Naive thymus-derived CD4-positive, alpha-beta T cell (primary cell): ENCODE measurements at regions not wholly inside any gene's neighbourhood (a gene's known extent, or its start where the extent isn't known, plus 50 kb on each side); places are given as distances from the start of the nearest gene placed in this dataset.

Experiments used
- ATAC-seq: fragments of 150-1000 bp; cut with Tn5 transposase; 2 replicates; pipeline ENCODE4 v1.10.0; 2021; ENCODE audit warnings: mild to moderate bottlenecking, moderate library complexity
- CTCF ChIA-PET: fragments of 350-600 bp; sonication (Branson Sonifier 250); formaldehyde crosslinking; loops from one replicate; lab custom pipeline; 2021; ENCODE audit warnings: antibody characterized with exemption; lab: Charles Lee
- POLR2A ChIA-PET: fragments of 350-600 bp; sonication (Branson Sonifier 250); formaldehyde crosslinking; loops from one replicate; lab custom pipeline; 2021; ENCODE audit warnings: antibody characterized with exemption, inconsistent platforms; lab: Charles Lee
- DNase-seq, 9 donors: peaks; one replicate each; pipeline versions ENCODE4 v3.0.0 to v3.0.0-alpha.2; 2020 to 2022; ENCODE audit warnings: mixed read lengths in 1 of 9
- H3K27ac ChIP-seq: one replicate; pipeline ENCODE4 v1.7.0; 2013; ENCODE audit warnings: mild to moderate bottlenecking, low read depth, low read length, moderate library complexity
- H3K27me3 ChIP-seq, 2 donors: one replicate each; pipeline ENCODE4 v1.7.0; 2013; ENCODE audit warnings: low read length in 2 of 2, mild to moderate bottlenecking in 2 of 2, moderate library complexity in 2 of 2; ENCODE audit not compliant: control insufficient read depth in 2 of 2, insufficient read depth in 2 of 2
- H3K36me3 ChIP-seq, 3 experiments: 1 replicate in 2 of 3; 2 replicates in 1 of 3; pipeline ENCODE4 v1.7.0; 2013; ENCODE audit warnings: low read length in 3 of 3, mild to moderate bottlenecking in 3 of 3, moderate library complexity in 1 of 3; ENCODE audit not compliant: insufficient read depth in 3 of 3, control insufficient read depth in 2 of 3
- H3K4me1 ChIP-seq, 2 donors: one replicate each; pipeline ENCODE4 v1.7.0; 2013; ENCODE audit warnings: low read length in 2 of 2, mild to moderate bottlenecking in 2 of 2, moderate library complexity in 1 of 2; ENCODE audit not compliant: control insufficient read depth in 2 of 2, insufficient read depth in 2 of 2
- H3K4me3 ChIP-seq: 2 replicates; pipeline ENCODE4 v1.7.0; 2013; ENCODE audit warnings: mild to moderate bottlenecking, low read length
- H3K9me3 ChIP-seq, 3 experiments: 1 replicate in 2 of 3; 2 replicates in 1 of 3; pipeline ENCODE4 v1.7.0; 2013; ENCODE audit warnings: low read length in 3 of 3; ENCODE audit not compliant: control insufficient read depth in 2 of 3
- H3K27ac Mint-ChIP-seq, 9 donors: one replicate each; pipeline ENCODE4 v1.8.0; 2020 to 2022; ENCODE audit warnings: mixed read lengths in 9 of 9, mild to moderate bottlenecking in 8 of 9, moderate library complexity in 5 of 9, inconsistent platforms in 2 of 9
- H3K27me3 Mint-ChIP-seq, 5 donors: one replicate each; pipeline ENCODE4 v1.8.0; 2021 to 2022; ENCODE audit warnings: mixed read lengths in 5 of 5, mild to moderate bottlenecking in 1 of 5
- H3K36me3 Mint-ChIP-seq, 5 donors: one replicate each; pipeline ENCODE4 v1.8.0; 2020 to 2022; ENCODE audit warnings: mixed read lengths in 5 of 5, mild to moderate bottlenecking in 3 of 5, inconsistent platforms in 1 of 5
- H3K4me1 Mint-ChIP-seq, 7 donors: one replicate each; pipeline ENCODE4 v1.8.0; 2020 to 2022; ENCODE audit warnings: mixed read lengths in 7 of 7, mild to moderate bottlenecking in 3 of 7, inconsistent platforms in 1 of 7
- H3K4me3 Mint-ChIP-seq, 10 donors: one replicate each; pipeline ENCODE4 v1.8.0; 2020 to 2022; ENCODE audit warnings: mild to moderate bottlenecking in 10 of 10, mixed read lengths in 10 of 10, moderate library complexity in 6 of 10, inconsistent platforms in 2 of 10
- H3K9me3 Mint-ChIP-seq, 11 donors: one replicate each; pipeline ENCODE4 v1.8.0; 2020 to 2022; ENCODE audit warnings: mixed read lengths in 11 of 11, mild to moderate bottlenecking in 4 of 11, inconsistent platforms in 1 of 11, moderate library complexity in 1 of 11
- intact Hi-C, 2 donors: fragments of 100-400 bp; cut with micrococcal nuclease; formaldehyde crosslinking; loops; one replicate each; pipeline ENCODE4 v1.15.1; 2023

DNA sequence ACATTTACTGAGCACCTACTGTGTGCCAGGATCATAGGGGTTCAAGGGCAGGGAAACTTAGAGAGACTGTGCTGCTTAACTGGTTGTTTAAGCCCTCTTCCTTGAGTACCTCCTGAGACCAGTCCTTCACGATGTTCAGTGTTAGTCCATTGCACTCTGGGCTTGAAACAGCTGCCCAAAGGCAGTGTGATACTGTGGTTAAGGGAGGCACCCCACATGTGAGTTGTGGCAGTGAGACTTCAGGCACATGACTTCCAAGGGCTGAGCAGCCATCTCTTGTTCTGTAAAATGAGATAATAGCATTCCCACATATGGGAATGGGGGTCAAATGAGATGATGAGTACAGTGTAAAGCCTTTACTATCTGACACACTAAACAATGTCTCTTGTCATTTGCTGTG lies 75.1 kb downstream of the LINGO1 start:
- no peaks in the 10 kb centered on the region for H3K36me3 Mint-ChIP-seq
- no peak for ATAC-seq
- Histone ChIP-seq H3K4me3 (no peak overlapping the region), H3K27me3 (no peaks in the 10 kb centered on the region), H3K27ac (no peak overlapping the region), H3K9me3 (no peaks in the 10 kb centered on the region), H3K4me1 (no peaks in the 10 kb centered on the region), H3K36me3 (no peaks in the 10 kb centered on the region)
- H3K27me3 Mint-ChIP-seq = peaks cover 0 to 26% (median 14%) of the 10 kb centered on the region in 5 donors
- ChIA-PET CTCF (no interaction called here), POLR2A (no interaction called here)
- no peaks in the 10 kb centered on the region for H3K4me1 Mint-ChIP-seq
- intact Hi-C loops = no loop called here
- H3K27ac Mint-ChIP-seq = peak overlapping the region in 1 of 9 donors; percentile 17
- peaks cover 0 to 4% (median 0%) of the 10 kb centered on the region in 11 donors for H3K9me3 Mint-ChIP-seq
- DNase-seq = no peak
- no peak overlapping the region for H3K4me3 Mint-ChIP-seq

DNA sequence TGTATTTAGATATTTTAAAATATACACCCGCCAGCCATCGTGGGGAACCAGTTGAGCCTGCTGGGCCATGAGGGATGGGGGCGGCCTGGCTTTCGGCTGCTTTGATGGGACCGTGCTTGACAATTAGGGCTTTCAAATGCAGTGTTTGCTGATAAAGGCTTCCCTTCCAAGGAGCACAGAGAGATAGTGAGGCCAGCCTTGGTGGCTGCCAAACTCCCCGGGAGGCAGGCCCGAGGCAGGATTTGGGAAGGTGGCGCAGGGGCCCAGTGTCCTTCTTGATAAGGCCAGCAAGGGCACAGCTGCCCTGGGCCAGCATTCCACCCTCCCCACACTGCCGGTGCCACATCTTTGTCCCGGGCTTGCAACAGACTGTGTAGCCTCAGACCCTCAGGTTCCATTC lies 75.6 kb downstream of the LINGO1 start:
- no peak overlapping the region for H3K4me3 ChIP-seq
- H3K27ac Mint-ChIP-seq = no peak overlapping the region
- no peaks in the 10 kb centered on the region for H3K36me3 ChIP-seq
- no peaks in the 10 kb centered on the region for H3K4me1 Mint-ChIP-seq
- DNase-seq (no peak), ATAC-seq (no peak)
- peaks cover 0 to 21% (median 14%) of the 10 kb centered on the region in 5 donors for H3K27me3 Mint-ChIP-seq
- no peaks in the 10 kb centered on the region for H3K27me3 ChIP-seq
- ChIA-PET CTCF (interaction anchor here (1.1 kb wide), 1 partner anchor 14 kb away, joined by 4 read pairs; no protein-coding TSS in a partner anchor), POLR2A (no interaction called here)
- no peaks in the 10 kb centered on the region for H3K36me3 Mint-ChIP-seq
- H3K9me3 Mint-ChIP-seq = peaks cover 0 to 4% (median 0%) of the 10 kb centered on the region in 11 donors
- H3K4me1 ChIP-seq = no peaks in the 10 kb centered on the region
- H3K9me3 ChIP-seq = no peaks in the 10 kb centered on the region
- H3K27ac ChIP-seq = no peak overlapping the region
- no peak overlapping the region for H3K4me3 Mint-ChIP-seq
- intact Hi-C loops = no loop called here

DNA sequence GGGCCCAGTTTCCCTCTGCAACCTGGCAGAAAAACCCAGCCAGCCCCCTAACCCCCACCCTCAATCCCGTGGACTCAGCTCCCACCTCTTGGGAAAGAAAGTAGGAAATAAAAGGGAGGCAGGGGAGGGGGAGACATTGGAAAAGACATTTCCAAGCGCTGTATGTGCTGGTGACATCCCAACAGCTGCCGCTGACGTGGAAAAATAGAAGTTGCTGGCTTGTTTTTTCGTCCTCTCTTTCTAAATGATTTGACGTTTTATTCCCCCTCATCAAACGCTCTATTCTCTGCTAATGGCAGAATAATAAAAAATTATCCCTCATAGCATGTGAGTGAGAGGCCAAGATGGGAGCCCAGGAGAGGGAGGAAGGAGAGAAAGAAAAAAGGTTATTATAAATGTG lies 76.1 kb downstream of the LINGO1 start:
- ATAC-seq (no peak), DNase-seq (no peak)
- Histone ChIP-seq H3K36me3 (no peaks in the 10 kb centered on the region), H3K4me1 (no peaks in the 10 kb centered on the region), H3K27ac (no peak overlapping the region), H3K4me3 (no peak overlapping the region), H3K9me3 (no peaks in the 10 kb centered on the region), H3K27me3 (no peaks in the 10 kb centered on the region)
- ChIA-PET CTCF (interaction anchor here (1.1 kb wide), 1 partner anchor 13 kb away, joined by 4 read pairs; no protein-coding TSS in a partner anchor), POLR2A (no interaction called here)
- Mint-ChIP-seq H3K27ac (no peak overlapping the region), H3K27me3 (peaks cover 0 to 19% (median 14%) of the 10 kb centered on the region in 5 donors), H3K9me3 (peaks cover 0 to 4% (median 0%) of the 10 kb centered on the region in 11 donors), H3K36me3 (no peaks in the 10 kb centered on the region), H3K4me1 (no peaks in the 10 kb centered on the region), H3K4me3 (no peak overlapping the region)
- intact Hi-C loops = no loop called here

DNA sequence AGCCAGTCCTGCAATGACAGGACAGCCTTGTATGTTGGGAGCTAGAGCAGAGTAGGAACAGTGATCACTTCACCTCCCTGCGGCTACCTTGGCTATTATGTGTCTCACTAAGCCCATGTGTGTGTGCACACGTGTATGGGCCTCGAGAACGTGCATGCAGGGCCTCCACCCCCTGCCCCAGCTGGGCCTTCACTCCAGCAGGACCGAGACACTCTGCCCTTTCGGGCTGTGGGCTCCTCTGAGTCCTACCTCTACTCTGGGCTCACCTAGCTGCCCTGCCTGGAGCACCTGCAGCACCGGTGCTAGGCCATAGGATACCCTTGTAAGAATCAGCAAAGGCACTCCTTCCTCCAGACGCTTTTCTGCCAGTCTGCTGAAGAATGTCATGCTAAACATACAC lies 77.5 kb downstream of the LINGO1 start:
- Histone ChIP-seq H3K4me1 (no peaks in the 10 kb centered on the region), H3K36me3 (no peaks in the 10 kb centered on the region), H3K4me3 (no peak overlapping the region), H3K27ac (no peak overlapping the region), H3K9me3 (no peaks in the 10 kb centered on the region), H3K27me3 (no peaks in the 10 kb centered on the region)
- DNase-seq (no peak), ATAC-seq (no peak)
- intact Hi-C loops = no loop called here
- H3K9me3 Mint-ChIP-seq = peaks cover 0 to under 1% (median 0%) of the 10 kb centered on the region in 11 donors
- H3K27ac Mint-ChIP-seq = no peak overlapping the region
- no peaks in the 10 kb centered on the region for H3K4me1 Mint-ChIP-seq
- POLR2A ChIA-PET = no interaction called here
- H3K36me3 Mint-ChIP-seq = no peaks in the 10 kb centered on the region
- no peak overlapping the region for H3K4me3 Mint-ChIP-seq
- CTCF ChIA-PET = no interaction called here
- peaks cover 0 to 8% (median 7%) of the 10 kb centered on the region in 5 donors for H3K27me3 Mint-ChIP-seq

DNA sequence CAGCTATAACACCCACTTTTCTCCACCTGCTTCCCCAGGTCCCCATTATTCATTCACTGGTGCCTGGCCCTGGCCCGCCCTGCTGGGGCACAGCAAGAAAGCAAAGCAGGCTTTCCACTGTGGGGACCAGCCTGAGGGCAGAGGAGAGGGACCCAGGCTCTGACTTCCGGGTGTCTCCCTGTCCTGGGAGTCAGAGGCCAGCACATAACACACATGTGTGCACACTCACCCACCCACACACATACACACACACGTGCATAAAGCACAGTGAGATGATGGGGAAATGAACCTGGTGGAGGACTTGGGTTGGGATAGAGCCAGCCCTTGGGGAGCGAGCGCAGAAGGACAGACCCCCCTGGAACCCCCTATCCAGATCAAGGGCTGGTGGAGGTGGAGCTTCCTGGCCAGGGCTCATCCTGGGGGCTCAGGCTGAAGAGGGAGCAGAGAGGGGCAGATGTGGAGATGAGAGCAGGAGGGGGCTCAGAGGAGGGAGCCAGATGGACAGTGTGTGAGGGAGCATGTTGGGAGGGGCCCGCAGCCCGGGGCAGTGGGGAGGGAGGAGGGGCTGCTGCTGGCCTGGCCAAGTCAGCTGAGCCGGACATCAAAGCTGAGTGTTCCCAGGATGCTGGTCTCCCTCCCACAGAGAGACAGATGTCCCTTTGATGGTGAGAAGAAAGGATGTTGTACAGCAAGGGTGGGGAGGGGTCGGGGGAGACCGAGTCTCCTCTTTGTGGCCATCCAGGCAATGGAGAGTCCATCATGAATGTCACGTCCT lies 78.2 kb downstream of the LINGO1 start:
- ATAC-seq = no peak
- DNase-seq = no peak
- Mint-ChIP-seq H3K27ac (peak overlapping the region in 1 of 9 donors; percentile 62), H3K27me3 (peaks cover 0 to 2% (median 0%) of the 10 kb centered on the region in 5 donors), H3K9me3 (no peaks in the 10 kb centered on the region), H3K36me3 (no peaks in the 10 kb centered on the region), H3K4me3 (no peak overlapping the region), H3K4me1 (no peaks in the 10 kb centered on the region)
- intact Hi-C loops = no loop called here
- H3K36me3 ChIP-seq = no peaks in the 10 kb centered on the region
- ChIA-PET CTCF (no interaction called here), POLR2A (no interaction called here)
- no peak overlapping the region for H3K27ac ChIP-seq
- no peaks in the 10 kb centered on the region for H3K9me3 ChIP-seq
- no peaks in the 10 kb centered on the region for H3K4me1 ChIP-seq
- no peaks in the 10 kb centered on the region for H3K27me3 ChIP-seq
- H3K4me3 ChIP-seq = no peak overlapping the region

DNA sequence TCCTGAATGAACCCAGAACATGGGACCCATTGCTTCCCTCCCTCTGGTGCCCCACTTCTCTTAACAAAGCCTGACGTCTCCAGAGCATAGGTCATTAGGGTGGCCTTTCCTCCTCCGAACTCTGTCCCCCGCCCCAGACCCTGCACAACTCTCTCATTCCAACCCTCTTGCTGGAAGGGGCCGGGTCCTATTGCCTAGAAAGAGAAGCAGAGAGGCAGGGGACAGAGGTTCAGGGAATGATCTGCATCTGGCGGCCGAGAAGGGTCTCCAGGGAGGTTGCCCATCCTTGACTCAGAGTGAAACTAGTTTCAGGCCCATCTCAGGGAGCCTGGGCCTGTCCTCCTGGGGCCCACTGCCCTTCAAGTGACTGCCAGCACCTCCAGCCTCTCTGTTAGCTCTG lies 79.0 kb downstream of the LINGO1 start:
- Histone ChIP-seq H3K36me3 (no peaks in the 10 kb centered on the region), H3K4me1 (no peaks in the 10 kb centered on the region), H3K9me3 (no peaks in the 10 kb centered on the region), H3K4me3 (no peak overlapping the region), H3K27me3 (no peaks in the 10 kb centered on the region), H3K27ac (no peak overlapping the region)
- ATAC-seq = no peak
- POLR2A ChIA-PET = no interaction called here
- no peak for DNase-seq
- CTCF ChIA-PET = no interaction called here
- Mint-ChIP-seq H3K27me3 (peaks cover 0 to 3% (median 0%) of the 10 kb centered on the region in 5 donors), H3K4me3 (no peak overlapping the region), H3K9me3 (no peaks in the 10 kb centered on the region), H3K36me3 (no peaks in the 10 kb centered on the region), H3K4me1 (peaks cover 0 to 4% (median 0%) of the 10 kb centered on the region in 7 donors), H3K27ac (no peak overlapping the region)
- intact Hi-C loops = no loop called here

DNA sequence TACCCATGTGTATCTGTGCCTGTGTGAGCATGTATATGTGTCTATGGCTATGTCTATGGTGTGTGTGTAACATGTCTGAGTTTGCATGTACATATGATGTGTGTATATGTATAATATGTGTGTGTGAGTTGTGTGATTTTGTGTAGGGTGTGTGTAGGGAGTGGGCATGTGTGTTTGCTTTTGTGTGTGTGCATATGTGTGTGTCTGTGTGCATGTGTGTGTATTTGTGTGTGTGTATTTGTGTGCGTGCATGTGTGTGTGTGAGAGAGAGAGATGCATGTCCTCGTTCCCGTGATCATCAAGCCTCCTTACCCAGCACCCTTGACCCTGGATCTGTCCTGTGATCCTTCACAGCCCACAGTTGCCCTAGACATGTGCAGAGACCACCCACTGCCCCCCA lies 79.5 kb downstream of the LINGO1 start:
- ATAC-seq (no peak), DNase-seq (no peak)
- Histone ChIP-seq H3K27me3 (no peaks in the 10 kb centered on the region), H3K36me3 (no peaks in the 10 kb centered on the region), H3K9me3 (no peaks in the 10 kb centered on the region), H3K27ac (no peak overlapping the region), H3K4me1 (no peaks in the 10 kb centered on the region), H3K4me3 (no peak overlapping the region)
- intact Hi-C loops = no loop called here
- Mint-ChIP-seq H3K4me1 (peaks cover 0 to 4% (median 0%) of the 10 kb centered on the region in 7 donors), H3K36me3 (no peaks in the 10 kb centered on the region), H3K4me3 (no peak overlapping the region), H3K27me3 (peaks cover 0 to 4% (median 0%) of the 10 kb centered on the region in 5 donors), H3K27ac (no peak overlapping the region), H3K9me3 (no peaks in the 10 kb centered on the region)
- ChIA-PET CTCF (no interaction called here), POLR2A (no interaction called here)
